Skeletal muscle satellite cell (primary cell): ENCODE measurements at regions not wholly inside any gene's neighbourhood (a gene's known extent, or its start where the extent isn't known, plus 50 kb on each side); places are given as distances from the start of the nearest gene placed in this dataset.

Source experiments
- H3K27me3 ChIP-seq: 2 replicates; pipeline ENCODE4 v1.7.0; 2013; ENCODE audit warnings: low read length; ENCODE audit not compliant: control insufficient read depth, insufficient read depth
- H3K36me3 ChIP-seq: 2 replicates; pipeline ENCODE4 v1.7.0; 2013; ENCODE audit warnings: mild to moderate bottlenecking, control low read depth, low read length; ENCODE audit not compliant: insufficient read depth
- H3K4me1 ChIP-seq: 2 replicates; pipeline ENCODE4 v1.7.0; 2013; ENCODE audit warnings: low read length; ENCODE audit not compliant: control insufficient read depth, insufficient read depth
- H3K4me2 ChIP-seq: 2 replicates; pipeline ENCODE4 v1.7.0; 2013; ENCODE audit warnings: mild to moderate bottlenecking, low read length
- H3K4me3 ChIP-seq: 2 replicates; pipeline ENCODE4 v1.7.0; 2013; ENCODE audit warnings: low read length
- H3K9ac ChIP-seq: 2 replicates; pipeline ENCODE4 v1.7.0; 2013; ENCODE audit warnings: mild to moderate bottlenecking, low read depth, low read length, moderate library complexity
- H3K9me3 ChIP-seq: replicated peaks from 2 replicates; pipeline ENCODE4 v1.7.0; 2013; ENCODE audit warnings: mild to moderate bottlenecking, control low read depth, low read length

GRCh38 chr1:80272495-80272894 is 1266.0 kb upstream of the ADGRL4 start:
- no peak overlapping the region for H3K4me2 ChIP-seq
- no peaks in the 10 kb centered on the region for H3K4me1 ChIP-seq
- H3K27me3 ChIP-seq: no peaks in the 10 kb centered on the region
- no peaks in the 10 kb centered on the region for H3K9me3 ChIP-seq
- no peaks in the 10 kb centered on the region for H3K36me3 ChIP-seq
- no peak overlapping the region for H3K4me3 ChIP-seq
- H3K9ac ChIP-seq: no peak overlapping the region

GRCh38 chr1:80258659-80259058 is 1252.1 kb upstream of the ADGRL4 start:
- Histone ChIP-seq H3K4me2 (no peak overlapping the region), H3K9ac (no peak overlapping the region), H3K4me3 (no peak overlapping the region), H3K27me3 (no peaks in the 10 kb centered on the region), H3K36me3 (no peaks in the 10 kb centered on the region), H3K9me3 (peaks cover 7% of the 10 kb centered on the region), H3K4me1 (no peaks in the 10 kb centered on the region)

GRCh38 chr1:80251591-80251990 is 1245.1 kb upstream of the ADGRL4 start:
- Histone ChIP-seq H3K27me3 (no peaks in the 10 kb centered on the region), H3K36me3 (no peaks in the 10 kb centered on the region), H3K9ac (no peak overlapping the region)

GRCh38 chr1:80251171-80251570 is 1244.6 kb upstream of the ADGRL4 start:
- no peaks in the 10 kb centered on the region for H3K4me1 ChIP-seq
- H3K36me3 ChIP-seq: no peaks in the 10 kb centered on the region
- H3K4me3 ChIP-seq: no peak overlapping the region
- no peak overlapping the region for H3K4me2 ChIP-seq
- no peaks in the 10 kb centered on the region for H3K27me3 ChIP-seq
- no peak overlapping the region for H3K9ac ChIP-seq
- H3K9me3 ChIP-seq: peaks cover 2% of the 10 kb centered on the region

More at GRCh38 chr1:80251591-80251990, 1245.1 kb upstream of the ADGRL4 start:
- H3K4me1 ChIP-seq: no peaks in the 10 kb centered on the region
- no peak overlapping the region for H3K4me2 ChIP-seq
- H3K9me3 ChIP-seq: peaks cover 2% of the 10 kb centered on the region
- H3K4me3 ChIP-seq: no peak overlapping the region

- Histone ChIP-seq H3K4me3 (no peak overlapping the region), H3K4me1 (no peaks in the 10 kb centered on the region), H3K9ac (no peak overlapping the region), H3K9me3 (peaks cover 2% of the 10 kb centered on the region), H3K4me2 (no peak overlapping the region), H3K36me3 (no peaks in the 10 kb centered on the region), H3K27me3 (no peaks in the 10 kb centered on the region)
These were observed 1244.1 kb upstream of the ADGRL4 start for GRCh38 chr1:80250573-80251168.

- H3K9me3 ChIP-seq: peaks cover 2% of the 10 kb centered on the region
- H3K4me3 ChIP-seq: no peak overlapping the region
- no peaks in the 10 kb centered on the region for H3K4me1 ChIP-seq
- H3K4me2 ChIP-seq: no peak overlapping the region
- no peaks in the 10 kb centered on the region for H3K27me3 ChIP-seq
- no peak overlapping the region for H3K9ac ChIP-seq
- no peaks in the 10 kb centered on the region for H3K36me3 ChIP-seq
These were observed 1243.2 kb upstream of the ADGRL4 start for GRCh38 chr1:80249699-80250098.

- H3K4me2 ChIP-seq: no peak overlapping the region
- no peak overlapping the region for H3K4me3 ChIP-seq
- no peaks in the 10 kb centered on the region for H3K36me3 ChIP-seq
- no peaks in the 10 kb centered on the region for H3K4me1 ChIP-seq
- H3K9me3 ChIP-seq: peaks cover 2% of the 10 kb centered on the region
- no peaks in the 10 kb centered on the region for H3K27me3 ChIP-seq
- H3K9ac ChIP-seq: no peak overlapping the region
These were observed 1242.4 kb upstream of the ADGRL4 start for GRCh38 chr1:80248886-80249285.

- Histone ChIP-seq H3K36me3 (no peaks in the 10 kb centered on the region), H3K4me3 (no peak overlapping the region), H3K9me3 (peaks cover 2% of the 10 kb centered on the region), H3K9ac (no peak overlapping the region), H3K27me3 (no peaks in the 10 kb centered on the region), H3K4me1 (no peaks in the 10 kb centered on the region), H3K4me2 (no peak overlapping the region)
These were observed 1239.3 kb upstream of the ADGRL4 start for GRCh38 chr1:80245813-80246212.

- H3K9me3 ChIP-seq: no peaks in the 10 kb centered on the region
- H3K4me1 ChIP-seq: no peaks in the 10 kb centered on the region
- no peaks in the 10 kb centered on the region for H3K27me3 ChIP-seq
- H3K4me3 ChIP-seq: no peak overlapping the region
- no peaks in the 10 kb centered on the region for H3K36me3 ChIP-seq
- H3K9ac ChIP-seq: no peak overlapping the region
- no peak overlapping the region for H3K4me2 ChIP-seq
These were observed 1237.8 kb upstream of the ADGRL4 start for GRCh38 chr1:80244372-80244771.

GRCh38 chr1:80241566-80241965 is 1235.0 kb upstream of the ADGRL4 start:
- Histone ChIP-seq H3K9me3 (no peaks in the 10 kb centered on the region), H3K4me1 (no peaks in the 10 kb centered on the region), H3K9ac (no peak overlapping the region), H3K4me2 (no peak overlapping the region), H3K4me3 (no peak overlapping the region), H3K36me3 (no peaks in the 10 kb centered on the region), H3K27me3 (no peaks in the 10 kb centered on the region)

GRCh38 chr1:80225510-80225909 is 1219.0 kb upstream of the ADGRL4 start:
- Histone ChIP-seq H3K4me3 (no peak overlapping the region), H3K4me2 (no peak overlapping the region), H3K4me1 (no peaks in the 10 kb centered on the region), H3K27me3 (no peaks in the 10 kb centered on the region), H3K9ac (no peak overlapping the region), H3K9me3 (no peaks in the 10 kb centered on the region), H3K36me3 (no peaks in the 10 kb centered on the region)

- H3K9ac ChIP-seq: no peak overlapping the region
- H3K9me3 ChIP-seq: no peaks in the 10 kb centered on the region
- no peak overlapping the region for H3K4me3 ChIP-seq
- H3K4me2 ChIP-seq: no peak overlapping the region
- no peaks in the 10 kb centered on the region for H3K27me3 ChIP-seq
- H3K4me1 ChIP-seq: no peaks in the 10 kb centered on the region
- no peaks in the 10 kb centered on the region for H3K36me3 ChIP-seq
These were observed 1214.8 kb upstream of the ADGRL4 start for GRCh38 chr1:80221319-80221718.
